ENCODE measurements at regions not wholly inside any gene's neighbourhood (a gene's known extent, or its start where the extent isn't known, plus 50 kb on each side); places are given as distances from the start of the nearest gene placed in this dataset.

GRCh38 chr16:82357237-82357636, 187.2 kb upstream of the MPHOSPH6 start:
- no peak for DNase-seq

GRCh38 chr16:82350560-82350959, 180.5 kb upstream of the MPHOSPH6 start:
- no peak for DNase-seq

- DNase-seq = no peak
Observed at GRCh38 chr16:82345318-82345717, 175.3 kb upstream of the MPHOSPH6 start.

- no peak for DNase-seq
Observed at GRCh38 chr16:82344157-82344556, 174.1 kb upstream of the MPHOSPH6 start.

- no peak for DNase-seq
Observed at GRCh38 chr16:82341146-82341669, 171.2 kb upstream of the MPHOSPH6 start.

- no peak for DNase-seq
Observed at GRCh38 chr16:82340531-82340930, 170.5 kb upstream of the MPHOSPH6 start.

- DNase-seq = no peak
Observed at GRCh38 chr16:82337355-82337754, 167.3 kb upstream of the MPHOSPH6 start.

GRCh38 chr16:82331974-82332750, 162.1 kb upstream of the MPHOSPH6 start:
- peak; percentile 24 for DNase-seq

GRCh38 chr16:82331397-82331796, 161.4 kb upstream of the MPHOSPH6 start:
- no peak for DNase-seq

GRCh38 chr16:82329504-82330192, 159.6 kb upstream of the MPHOSPH6 start:
- DNase-seq = peak; percentile 69

GRCh38 chr16:82328881-82329469, 159.0 kb upstream of the MPHOSPH6 start:
- DNase-seq = no peak

- no peak for DNase-seq
Observed at GRCh38 chr16:82323171-82323570, 153.1 kb upstream of the MPHOSPH6 start.

GRCh38 chr16:82322177-82322576, 152.2 kb upstream of the MPHOSPH6 start:
- no peak for DNase-seq

- no peak for DNase-seq
Observed at GRCh38 chr16:82319038-82319437, 149.0 kb upstream of the MPHOSPH6 start.

- DNase-seq = no peak
Observed at GRCh38 chr16:82317411-82318167, 147.6 kb upstream of the MPHOSPH6 start.

- no peak for DNase-seq
Observed at GRCh38 chr16:82313754-82314153, 143.7 kb upstream of the MPHOSPH6 start.

- DNase-seq = no peak
Observed at GRCh38 chr16:82311528-82311927, 141.5 kb upstream of the MPHOSPH6 start.

- DNase-seq = no peak
Observed at GRCh38 chr16:82302042-82302727, 132.2 kb upstream of the MPHOSPH6 start.

GRCh38 chr16:82301146-82301755, 131.2 kb upstream of the MPHOSPH6 start:
- DNase-seq = no peak

- DNase-seq = no peak
Observed at GRCh38 chr16:82300374-82300951, 130.4 kb upstream of the MPHOSPH6 start.

- no peak for DNase-seq
Observed at GRCh38 chr16:82298472-82298871, 128.4 kb upstream of the MPHOSPH6 start.
